Left colon (tissue), 2 donors: ENCODE measurements at regions not wholly inside any gene's neighbourhood (a gene's known extent, or its start where the extent isn't known, plus 50 kb on each side); places are given as distances from the start of the nearest gene placed in this dataset.
A peak's percentile ranks its signal among the peaks of the same experiment; 100 is the strongest.

Experiments
- ATAC-seq: fragments of 200-7000 bp; cut with Tn5 transposase; one replicate; pipeline ENCODE4 v1.9.1; 2020; ENCODE audit warnings: mild to moderate bottlenecking, moderate library complexity
- DNase-seq, 2 donors: peaks; one replicate each; pipeline ENCODE4 v3.0.0-alpha.2; 2020
- intact Hi-C, 2 donors: fragments of 100-400 bp; cut with DNase I in 1 of 2; cut with micrococcal nuclease in 1 of 2; formaldehyde crosslinking; loops; one replicate each; pipeline versions ENCODE4 v1.11.2 to v1.14.0; 2022; cut with DNase I, micrococcal nuclease
- donor health status: DM: no; HTN: no; CAD: no.
- donor health status: DM: yes; HTN: yes; CAD: no.

- intact Hi-C loops, result no loop called here
- DNase-seq (no peak), ATAC-seq (no peak)
Measured at GRCh38 chr9:25613709-25614108, 64.5 kb downstream of the TUSC1 start.

GRCh38 chr9:25603106-25603505, 75.1 kb downstream of the TUSC1 start:
- DNase-seq, result no peak
- intact Hi-C loops, result no loop called here
- no peak for ATAC-seq

GRCh38 chr9:25602400-25603044, 75.7 kb downstream of the TUSC1 start:
- intact Hi-C loops, result no loop called here
- peak; percentile 99 for ATAC-seq
- peak in 1 of 2 donors; percentile 11 for DNase-seq

- intact Hi-C loops, result no loop called here
Measured at GRCh38 chr9:25600501-25600900, 77.7 kb downstream of the TUSC1 start.

GRCh38 chr9:25584611-25585010, 93.6 kb downstream of the TUSC1 start:
- no peak for ATAC-seq
- intact Hi-C loops, result no loop called here
- no peak for DNase-seq

More at GRCh38 chr9:25600501-25600900, 77.7 kb downstream of the TUSC1 start:
- DNase-seq, result no peak
- ATAC-seq, result no peak

GRCh38 chr9:25573281-25573680, 105.0 kb downstream of the TUSC1 start:
- DNase-seq, result no peak
- intact Hi-C loops, result no loop called here
- ATAC-seq, result no peak

- no peak for ATAC-seq
- intact Hi-C loops, result no loop called here
- DNase-seq, result no peak
Measured at GRCh38 chr9:25571491-25571890, 106.8 kb downstream of the TUSC1 start.

- DNase-seq (no peak), ATAC-seq (no peak)
- intact Hi-C loops, result no loop called here
Measured at GRCh38 chr9:25570802-25571201, 107.4 kb downstream of the TUSC1 start.

GRCh38 chr9:25562101-25562500, 116.1 kb downstream of the TUSC1 start:
- intact Hi-C loops, result no loop called here
- ATAC-seq (no peak), DNase-seq (no peak)

- intact Hi-C loops, result no loop called here
- ATAC-seq (no peak), DNase-seq (no peak)
Measured at GRCh38 chr9:25557645-25558300, 120.5 kb downstream of the TUSC1 start.

GRCh38 chr9:25556540-25556939, 121.7 kb downstream of the TUSC1 start:
- DNase-seq (no peak), ATAC-seq (no peak)
- intact Hi-C loops, result no loop called here

- ATAC-seq, result no peak
- DNase-seq, result no peak
- intact Hi-C loops, result no loop called here
Measured at GRCh38 chr9:25548847-25549246, 129.4 kb downstream of the TUSC1 start.

GRCh38 chr9:25543806-25544205, 134.4 kb downstream of the TUSC1 start:
- intact Hi-C loops, result no loop called here
- no peak for ATAC-seq
- DNase-seq, result no peak

GRCh38 chr9:25542319-25542718, 135.9 kb downstream of the TUSC1 start:
- DNase-seq (no peak), ATAC-seq (no peak)
- intact Hi-C loops, result no loop called here

GRCh38 chr9:25537808-25538207, 140.4 kb downstream of the TUSC1 start:
- intact Hi-C loops, result no loop called here
- DNase-seq, result no peak
- ATAC-seq, result no peak

GRCh38 chr9:25519286-25519685, 159.0 kb downstream of the TUSC1 start:
- DNase-seq (no peak), ATAC-seq (no peak)
- intact Hi-C loops, result no loop called here

- ATAC-seq, result no peak
- no peak for DNase-seq
- intact Hi-C loops, result no loop called here
Measured at GRCh38 chr9:25517701-25518100, 160.5 kb downstream of the TUSC1 start.

GRCh38 chr9:25513509-25514033, 164.7 kb downstream of the TUSC1 start:
- ATAC-seq (no peak), DNase-seq (no peak)
- intact Hi-C loops, result no loop called here

- intact Hi-C loops, result no loop called here
- DNase-seq (no peak), ATAC-seq (no peak)
Measured at GRCh38 chr9:25505644-25506043, 172.6 kb downstream of the TUSC1 start.

- ATAC-seq, result no peak
- intact Hi-C loops, result no loop called here
- DNase-seq, result no peak
Measured at GRCh38 chr9:25481372-25481771, 196.9 kb downstream of the TUSC1 start.

GRCh38 chr9:25480696-25481095, 197.5 kb downstream of the TUSC1 start:
- ATAC-seq (no peak), DNase-seq (no peak)
- intact Hi-C loops, result no loop called here
